Lung (tissue), 11 donors: ENCODE measurements at regions not wholly inside any gene's neighbourhood (a gene's known extent, or its start where the extent isn't known, plus 50 kb on each side); places are given as distances from the start of the nearest gene placed in this dataset.

ENCODE experiments used
- ATAC-seq: fragments of 200-7000 bp; cut with Tn5 transposase; one replicate; pipeline ENCODE4 v1.9.1; 2020; ENCODE audit warnings: moderate number of reproducible peaks; ENCODE audit not compliant: insufficient read depth, low FRiP score
- DNase-seq, 3 donors: peaks; one replicate each; pipeline ENCODE4 v3.0.0-alpha.2; 2013 to 2017
- H3K27ac ChIP-seq, 2 donors: one replicate each; pipeline ENCODE4 v1.5.1; 2013; ENCODE audit warnings: mild to moderate bottlenecking in 2 of 2, moderate library complexity in 2 of 2, control low read depth in 1 of 2, inconsistent platforms in 1 of 2, low read depth in 1 of 2, low read length in 1 of 2
- H3K27me3 ChIP-seq, 3 donors: one replicate each; pipeline ENCODE4 v1.5.1; 2013; ENCODE audit warnings: low read length in 2 of 3; ENCODE audit not compliant: control insufficient read depth in 3 of 3, insufficient read depth in 3 of 3
- H3K36me3 ChIP-seq, 4 donors: one replicate each; pipeline ENCODE4 v1.5.1; 2013; ENCODE audit warnings: low read length in 4 of 4, mild to moderate bottlenecking in 1 of 4, moderate library complexity in 1 of 4; ENCODE audit not compliant: control insufficient read depth in 4 of 4, insufficient read depth in 4 of 4
- H3K4me1 ChIP-seq, 5 donors: one replicate each; pipeline ENCODE4 v1.5.1; 2013; ENCODE audit warnings: low read length in 5 of 5, mild to moderate bottlenecking in 2 of 5, moderate library complexity in 1 of 5; ENCODE audit not compliant: control insufficient read depth in 5 of 5, insufficient read depth in 5 of 5
- H3K4me3 ChIP-seq: one replicate; pipeline ENCODE4 v1.5.1; 2013; ENCODE audit warnings: mild to moderate bottlenecking, control low read depth, moderate library complexity
- H3K9ac ChIP-seq, 2 donors: one replicate each; pipeline ENCODE4 v1.5.1; 2013; ENCODE audit warnings: low read length in 2 of 2, control low read depth in 1 of 2; ENCODE audit not compliant: insufficient read depth in 1 of 2
- H3K9me3 ChIP-seq, 4 donors: one replicate each; pipeline ENCODE4 v1.5.1; 2013; ENCODE audit warnings: low read length in 3 of 4, mild to moderate bottlenecking in 1 of 4, moderate library complexity in 1 of 4; ENCODE audit not compliant: control insufficient read depth in 4 of 4, insufficient read depth in 3 of 4
- CTCF ChIP-seq: IDR thresholded peaks from 2 replicates; pipeline ENCODE4 v1.5.1; 2012; ENCODE audit warnings: mild to moderate bottlenecking; ENCODE audit errors: control extremely low read depth, extremely low read depth
- WGBS, 2 donors: extraction: QIAGEN DNeasy Blood & Tissue Kit; methylation state at CpG; one replicate each; pipeline ENCODE4 v1.1.7; 2013; 5-methylcytosine and 5-hydroxymethylcytosine counted together
- donor health status: control.
- donor health status: control.
- donor health status: Bipolar disorder and iron deficiency.
- donor health status: healthy.
- donor health status: DM: yes; HTN: yes; CAD: no.

- Histone ChIP-seq H3K27me3 (no peaks in the 10 kb centered on the region), H3K4me1 (peaks cover 0 to 35% (median 3%) of the 10 kb centered on the region in 5 donors), H3K9me3 (no peaks in the 10 kb centered on the region), H3K36me3 (no peaks in the 10 kb centered on the region), H3K9ac (no peak overlapping the region), H3K27ac (no peak overlapping the region), H3K4me3 (no peak overlapping the region)
- WGBS, 2 donors: 57 to 75% methylated on average over 2 of the region's 2 CpGs
- TF ChIP-seq CTCF: no peak
- DNase-seq (no peak), ATAC-seq (no peak)
These were observed 105.6 kb upstream of the FRMD6 start for GRCh38 chr14:51546099-51546498.

- WGBS, 2 donors: 56 to 57% methylated on average over 2 of the region's 2 CpGs
- H3K4me3 ChIP-seq: no peak overlapping the region
- no peaks in the 10 kb centered on the region for H3K9me3 ChIP-seq
- H3K4me1 ChIP-seq: peaks cover 0 to 35% (median 3%) of the 10 kb centered on the region in 5 donors
- H3K27me3 ChIP-seq: no peaks in the 10 kb centered on the region
- DNase-seq: no peak
- no peak for TF ChIP-seq CTCF
- H3K27ac ChIP-seq: no peak overlapping the region
- H3K9ac ChIP-seq: no peak overlapping the region
- no peak for ATAC-seq
- H3K36me3 ChIP-seq: no peaks in the 10 kb centered on the region
These were observed 105.0 kb upstream of the FRMD6 start for GRCh38 chr14:51546603-51547258.

GRCh38 chr14:51547260-51547659 lies 104.5 kb upstream of the FRMD6 start:
- peaks cover 0 to 35% (median 3%) of the 10 kb centered on the region in 5 donors for H3K4me1 ChIP-seq
- 64 to 82% methylated on average over 3 of the region's 3 CpGs for WGBS, 2 donors
- no peak overlapping the region for H3K4me3 ChIP-seq
- DNase-seq (peak in 2 of 3 donors; percentile 67), ATAC-seq (peak; percentile 72)
- TF ChIP-seq CTCF: no peak
- H3K9me3 ChIP-seq: no peaks in the 10 kb centered on the region
- no peak overlapping the region for H3K27ac ChIP-seq
- no peak overlapping the region for H3K9ac ChIP-seq
- H3K36me3 ChIP-seq: no peaks in the 10 kb centered on the region
- no peaks in the 10 kb centered on the region for H3K27me3 ChIP-seq

- DNase-seq: no peak
- Histone ChIP-seq H3K36me3 (no peaks in the 10 kb centered on the region), H3K4me1 (peaks cover 0 to 35% (median 3%) of the 10 kb centered on the region in 5 donors), H3K27me3 (no peaks in the 10 kb centered on the region), H3K4me3 (no peak overlapping the region), H3K9ac (no peak overlapping the region), H3K27ac (no peak overlapping the region), H3K9me3 (no peaks in the 10 kb centered on the region)
- ATAC-seq: no peak
- 83 to 90% methylated on average over 2 of the region's 2 CpGs for WGBS, 2 donors
- no peak for TF ChIP-seq CTCF
These were observed 104.0 kb upstream of the FRMD6 start for GRCh38 chr14:51547701-51548100.
